ENCODE measurements at regions not wholly inside any gene's neighbourhood (a gene's known extent, or its start where the extent isn't known, plus 50 kb on each side); places are given as distances from the start of the nearest gene placed in this dataset.
"Not testable (repeated sequence)": the region's sequence is repeated elsewhere in the genome, so short reads cannot be mapped to it uniquely, and the experiment has no call there.

- no peak for DNase-seq (ENCODE audit: low read depth in 2 of 2)
Measured at GRCh38 chr13:44783994-44784707, 205.1 kb downstream of the NUFIP1 start.

DNA sequence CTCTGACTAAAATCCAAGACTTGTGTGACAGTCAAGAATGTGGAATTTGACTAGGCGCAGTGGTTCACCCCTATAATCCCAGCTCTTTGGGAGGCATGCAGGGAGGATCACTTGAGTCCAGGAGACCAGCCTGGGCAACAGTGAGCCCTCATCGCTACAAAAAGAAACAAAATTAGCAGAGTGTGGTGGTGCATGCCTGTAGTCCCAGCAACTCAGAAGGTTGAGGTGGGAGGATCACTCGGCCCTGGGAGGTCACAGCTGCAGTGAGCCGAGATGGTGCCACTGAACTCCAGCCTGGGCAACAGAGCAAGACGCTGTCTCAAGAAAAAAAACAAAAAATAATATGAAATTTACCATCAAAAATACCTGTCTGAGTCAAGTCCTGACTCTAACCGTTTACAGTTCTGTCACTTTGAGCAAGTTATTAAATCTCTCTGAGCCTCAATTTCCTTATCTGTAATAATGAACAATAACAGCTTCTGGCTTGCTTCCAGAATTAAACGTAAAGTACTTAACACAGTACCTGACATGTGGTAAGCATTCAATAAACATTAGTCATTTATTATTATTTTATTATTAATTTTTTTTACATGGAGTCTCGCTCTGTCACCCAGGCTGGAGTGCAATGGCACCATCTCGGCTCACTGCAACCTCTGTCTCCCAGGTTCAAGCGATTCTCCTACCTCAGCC lies 204.6 kb upstream of the TSC22D1 start:
- no peak for DNase-seq (ENCODE audit: low read depth in 2 of 2)

- no peak for DNase-seq (ENCODE audit: low read depth in 2 of 2)
Measured at GRCh38 chr13:44778761-44779484, 202.8 kb upstream of the TSC22D1 start.

- DNase-seq (ENCODE audit: low read depth in 2 of 2): not testable (repeated sequence)
Measured at GRCh38 chr13:44775290-44775689, 199.2 kb upstream of the TSC22D1 start.

GRCh38 chr13:44770951-44771350 lies 194.8 kb upstream of the TSC22D1 start:
- no peak for DNase-seq (ENCODE audit: low read depth in 2 of 2)

DNA sequence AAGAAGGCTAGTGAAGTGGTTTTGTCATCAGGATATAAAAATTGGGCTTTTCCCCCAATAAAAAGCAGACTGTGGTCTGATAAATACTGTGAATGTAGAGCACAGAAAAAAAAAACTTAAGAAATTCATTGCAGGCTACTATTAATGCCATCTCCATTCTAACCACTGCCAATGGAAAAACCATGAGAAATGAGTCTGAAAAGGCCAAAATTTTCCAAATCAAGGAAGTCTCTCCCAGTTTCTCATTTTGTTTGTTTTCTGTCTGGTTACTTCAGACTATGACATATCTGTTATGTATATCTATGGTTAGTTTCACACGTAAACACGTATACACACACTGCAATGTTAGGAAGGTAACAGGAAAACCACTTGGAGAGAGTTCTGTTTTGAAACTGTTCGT lies 193.6 kb upstream of the TSC22D1 start:
- DNase-seq (ENCODE audit: low read depth in 2 of 2): no peak

DNA sequence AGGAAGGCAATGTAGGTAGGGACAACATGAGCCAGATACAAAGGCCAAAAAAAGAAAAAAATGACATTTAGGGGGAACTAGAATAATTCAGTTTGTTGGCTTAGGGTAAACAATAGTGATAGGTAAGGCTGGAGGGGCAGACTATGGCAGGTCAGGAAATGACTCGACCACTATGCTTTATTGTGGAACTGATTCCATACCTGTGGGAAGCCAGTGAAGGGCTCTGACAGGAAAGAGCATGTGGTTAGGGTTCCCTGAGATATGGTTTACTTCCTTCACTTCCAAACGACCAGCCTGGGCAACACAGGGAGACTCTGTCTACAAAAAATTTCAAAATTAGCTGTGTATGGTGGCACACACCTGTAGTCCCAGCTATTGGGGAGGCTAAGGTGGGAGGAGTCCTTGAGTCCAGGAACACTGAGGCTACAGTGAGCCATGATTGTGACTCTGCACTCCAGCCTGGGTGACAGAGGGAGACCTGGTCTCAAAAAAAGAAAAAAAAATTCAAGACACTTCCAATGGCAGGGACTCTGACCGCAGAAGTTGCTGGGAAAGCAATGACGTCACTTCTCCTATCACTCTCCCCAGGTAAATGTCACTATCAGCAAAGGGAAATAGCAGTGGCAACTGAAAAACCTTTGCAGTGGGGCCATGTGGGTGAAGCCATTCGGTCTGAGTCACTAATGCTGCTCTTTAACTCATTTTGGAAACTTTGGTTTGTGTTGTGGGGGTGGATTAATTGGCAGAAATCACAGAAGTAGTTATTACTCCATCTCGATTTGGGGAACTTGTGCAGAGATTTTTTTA lies 192.8 kb upstream of the TSC22D1 start:
- DNase-seq (ENCODE audit: low read depth in 2 of 2): no peak

GRCh38 chr13:44768239-44768638 lies 192.1 kb upstream of the TSC22D1 start:
- DNase-seq (ENCODE audit: low read depth in 2 of 2): peak; percentile 54 to 61

GRCh38 chr13:44765001-44765471 lies 188.9 kb upstream of the TSC22D1 start:
- DNase-seq (ENCODE audit: low read depth in 2 of 2): no peak

DNA sequence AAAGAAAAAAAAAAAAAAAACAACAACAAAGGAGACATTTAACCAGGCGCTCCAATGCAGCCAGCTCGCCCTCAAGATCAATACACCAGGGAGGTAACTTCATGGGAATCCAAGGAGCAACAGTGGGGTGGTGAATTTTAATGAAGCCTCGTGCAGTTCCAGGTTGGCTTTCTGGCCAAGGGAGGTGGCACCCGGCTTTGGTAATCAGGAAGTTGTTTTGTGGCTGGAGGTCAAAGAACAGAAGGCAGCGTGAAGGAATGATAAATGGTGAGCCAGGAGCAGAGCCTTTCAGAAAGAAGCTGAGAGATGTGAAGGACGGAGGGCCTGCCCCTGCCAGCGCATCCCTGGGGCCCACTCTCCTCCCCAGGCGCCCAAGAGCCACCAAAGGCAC lies 188.2 kb upstream of the TSC22D1 start:
- peak in 1 of 2 donors; percentile 46 for DNase-seq (ENCODE audit: low read depth in 2 of 2)

GRCh38 chr13:44763615-44764301 lies 187.6 kb upstream of the TSC22D1 start:
- peak; percentile 42 to 65 for DNase-seq (ENCODE audit: low read depth in 2 of 2)

DNA sequence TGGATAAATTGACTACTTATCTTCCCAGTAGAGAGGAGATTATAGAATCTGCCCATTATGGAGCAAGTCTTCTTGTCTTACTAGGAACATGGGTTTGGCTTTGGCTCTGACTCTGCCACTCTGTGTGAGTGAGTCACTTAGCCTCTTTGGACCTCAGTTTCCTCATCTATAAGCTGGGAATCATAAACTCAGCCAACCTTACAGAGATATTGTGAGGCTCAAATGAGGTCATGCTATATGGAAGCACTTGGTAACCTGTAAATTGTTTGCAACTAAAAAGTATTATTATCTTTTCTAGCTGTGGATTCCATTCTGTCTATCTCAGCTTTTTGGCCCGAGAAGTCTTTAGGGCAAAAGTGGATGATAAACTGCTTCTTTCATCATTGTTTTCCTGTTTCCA lies 186.8 kb upstream of the TSC22D1 start:
- DNase-seq (ENCODE audit: low read depth in 2 of 2): no peak

GRCh38 chr13:44760434-44760833 lies 184.3 kb upstream of the TSC22D1 start:
- no peak for DNase-seq (ENCODE audit: low read depth in 2 of 2)

GRCh38 chr13:44759384-44760360 lies 183.5 kb upstream of the TSC22D1 start:
- DNase-seq (ENCODE audit: low read depth in 2 of 2): no peak

DNA sequence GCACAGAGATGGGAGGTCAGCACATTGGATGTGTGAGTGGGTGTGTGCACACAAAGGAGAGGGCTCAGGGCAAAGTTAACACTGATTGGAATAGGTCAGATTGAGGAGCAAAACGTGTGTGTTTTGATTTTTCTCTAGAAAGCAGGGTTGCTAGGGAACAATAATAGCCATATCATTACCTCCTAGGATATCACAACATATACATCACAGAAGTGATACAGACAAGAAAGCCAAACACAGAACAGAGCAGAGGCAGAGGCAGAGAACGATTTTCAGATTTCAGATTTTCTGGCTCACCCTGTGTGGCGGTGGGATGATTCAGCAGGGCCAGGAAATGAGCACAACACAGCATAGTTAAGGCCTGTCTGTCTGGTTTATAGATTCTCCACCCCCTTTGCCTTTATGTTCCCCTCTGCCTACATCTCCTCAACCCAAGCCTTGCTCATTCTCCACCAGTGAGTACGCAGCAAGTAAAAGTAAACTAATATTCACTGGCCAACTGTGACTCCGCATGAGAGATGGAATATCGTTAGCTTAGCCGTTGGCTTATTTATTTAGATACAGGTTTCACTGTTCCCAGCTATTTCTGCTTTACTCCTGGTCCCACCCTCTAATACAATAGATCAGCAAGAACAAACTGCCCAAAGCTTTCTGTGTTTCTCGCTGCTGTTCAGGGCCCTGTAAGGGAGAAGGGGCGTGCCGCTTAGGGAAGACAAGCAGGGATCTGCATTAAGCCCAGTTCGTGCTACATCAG lies 182.7 kb upstream of the TSC22D1 start:
- peak; percentile 79 to 89 for DNase-seq (ENCODE audit: low read depth in 2 of 2)

DNA sequence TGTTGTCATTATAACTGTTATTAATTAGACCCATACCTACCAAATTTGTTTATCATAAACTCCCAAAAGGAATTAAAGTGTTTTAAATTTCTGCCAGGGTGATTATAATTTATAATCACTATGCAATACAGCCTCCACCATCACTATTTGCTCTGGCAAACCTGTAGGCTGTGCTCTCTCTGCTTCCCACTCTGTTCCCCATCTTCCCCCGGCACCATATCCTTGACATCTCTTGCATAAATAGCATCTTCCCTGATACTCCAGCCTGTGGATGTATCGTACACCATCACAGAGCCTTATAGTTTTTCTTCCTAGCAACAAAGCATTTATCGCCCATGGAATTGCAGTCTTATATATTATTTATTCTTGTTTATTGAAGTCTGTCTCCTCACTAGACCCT lies 181.5 kb upstream of the TSC22D1 start:
- DNase-seq (ENCODE audit: low read depth in 2 of 2): no peak

GRCh38 chr13:44756276-44756810 lies 180.2 kb upstream of the TSC22D1 start:
- DNase-seq (ENCODE audit: low read depth in 2 of 2): peak; percentile 35 to 48

- DNase-seq (ENCODE audit: low read depth in 2 of 2): peak in 1 of 2 donors; percentile 64
Measured at GRCh38 chr13:44755872-44756271, 179.7 kb upstream of the TSC22D1 start.

DNA sequence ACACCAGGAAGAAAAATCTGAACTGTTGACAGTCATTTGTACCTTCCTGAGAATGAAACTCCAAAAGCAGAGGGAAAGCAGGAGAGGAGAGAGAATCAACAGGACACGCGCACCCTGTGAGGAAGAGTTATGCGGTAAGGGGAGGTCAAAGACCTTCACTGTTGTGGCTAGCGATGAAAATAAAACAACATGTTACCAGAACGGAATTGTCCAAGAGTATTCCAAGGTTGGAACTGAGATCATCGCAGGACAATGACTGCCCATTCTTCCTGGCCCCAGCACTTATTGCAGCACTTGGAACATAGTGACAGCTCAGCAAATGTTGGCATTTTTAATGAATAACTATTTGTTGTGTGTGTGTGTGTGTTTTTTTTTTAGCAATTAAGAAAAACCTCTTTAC lies 176.0 kb upstream of the TSC22D1 start:
- DNase-seq (ENCODE audit: low read depth in 2 of 2): peak; percentile 39 to 57

All from lung microvascular endothelial cell (primary cell).